GM23248 (cell line): ENCODE measurements at regions not wholly inside any gene's neighbourhood (a gene's known extent, or its start where the extent isn't known, plus 50 kb on each side); places are given as distances from the start of the nearest gene placed in this dataset.

Experiments
- DNase-seq: peaks from one replicate; pipeline ENCODE4 v3.0.0-alpha.2; 2015
- H2AFZ ChIP-seq: fragments of 200-600 bp; sonication (generic); 2 replicates; pipeline ENCODE4 v1.6.1; 2016; ENCODE audit warnings: antibody characterized with exemption
- H3F3A ChIP-seq: fragments of 200-600 bp; sonication (generic); 2 replicates; pipeline ENCODE4 v1.6.1; 2016; ENCODE audit warnings: mild to moderate bottlenecking, antibody characterized with exemption, mixed run types; ENCODE audit not compliant: insufficient read depth
- H3K27ac ChIP-seq: fragments of 200-600 bp; sonication (generic); 2 replicates; pipeline ENCODE4 v1.5.1; 2016; ENCODE audit warnings: mild to moderate bottlenecking
- H3K27me3 ChIP-seq: fragments of 200-600 bp; sonication (generic); replicated peaks from 2 replicates; pipeline ENCODE4 v1.6.1; 2016; ENCODE audit warnings: mild to moderate bottlenecking; ENCODE audit not compliant: insufficient read depth
- H3K36me3 ChIP-seq: fragments of 200-600 bp; sonication (generic); 2 replicates; pipeline ENCODE4 v1.6.1; 2016; ENCODE audit warnings: low read depth, mild to moderate bottlenecking
- H3K4me1 ChIP-seq: fragments of 200-600 bp; sonication (generic); 2 replicates; pipeline ENCODE4 v1.6.1; 2016; ENCODE audit warnings: mild to moderate bottlenecking; ENCODE audit not compliant: insufficient read depth
- H3K4me2 ChIP-seq: fragments of 200-600 bp; sonication (generic); one replicate; pipeline ENCODE4 v1.6.1; 2016; ENCODE audit warnings: mild to moderate bottlenecking; ENCODE audit not compliant: unreplicated experiment
- H3K4me3 ChIP-seq: fragments of 200-600 bp; sonication (generic); 2 replicates; pipeline ENCODE4 v1.5.1; 2016; ENCODE audit warnings: mild to moderate bottlenecking
- H3K79me2 ChIP-seq: fragments of 200-600 bp; sonication (generic); 2 replicates; pipeline ENCODE4 v1.6.1; 2016; ENCODE audit warnings: mild to moderate bottlenecking; ENCODE audit not compliant: insufficient read depth
- H3K9ac ChIP-seq: fragments of 200-600 bp; sonication (generic); 2 replicates; pipeline ENCODE4 v1.6.1; 2016; ENCODE audit warnings: mild to moderate bottlenecking
- H3K9me2 ChIP-seq: fragments of 200-600 bp; sonication (generic); 2 replicates; pipeline ENCODE4 v1.6.1; 2016; ENCODE audit warnings: mixed run types, mild to moderate bottlenecking, moderate library complexity; ENCODE audit not compliant: insufficient read depth
- H3K9me3 ChIP-seq: fragments of 200-600 bp; sonication (generic); one replicate; pipeline ENCODE4 v1.6.1; 2017; ENCODE audit warnings: low read depth
- H4K20me1 ChIP-seq: fragments of 200-600 bp; sonication (generic); 2 replicates; pipeline ENCODE4 v1.6.0; 2016; ENCODE audit not compliant: insufficient read depth
- EZH2 ChIP-seq: fragments of 200-600 bp; sonication (generic); IDR thresholded peaks from 2 replicates; pipeline ENCODE4 v1.6.1; 2018; ENCODE audit warnings: antibody characterized with exemption, mild to moderate bottlenecking; ENCODE audit not compliant: insufficient read depth, poor library complexity, severe bottlenecking
- EZH2phosphoT487 ChIP-seq: fragments of 200-600 bp; sonication (generic); IDR thresholded peaks from 2 replicates; pipeline ENCODE4 v1.6.1; 2018; ENCODE audit warnings: antibody characterized with exemption, moderate library complexity, mild to moderate bottlenecking, low read depth; ENCODE audit not compliant: insufficient read depth
- WGBS, 2 experiments: methylation state at CpG; one replicate each; pipeline ENCODE4 v1.1.6; 2015 to 2017; ENCODE audit warnings: low lambda C conversion rate in 2 of 2, low coverage in 1 of 2; ENCODE audit errors: missing lambda C conversion rate in 2 of 2; 5-methylcytosine and 5-hydroxymethylcytosine counted together
- in situ Hi-C: fragments of 300-500 bp; cut with MboI; formaldehyde crosslinking; loops from 2 replicates; pipeline ENCODE4 v1.15.0; 2020

GRCh38 chr9:17005056-17005823 lies 129.6 kb upstream of the CNTLN start:
- Histone ChIP-seq H3K4me2 (peak overlapping the region; percentile 89), H3K9me3 (no peaks in the 10 kb centered on the region), H3K9ac (peak overlapping the region; percentile 64), H3K79me2 (no peaks in the 10 kb centered on the region), H3K4me1 (peaks cover 26% of the 10 kb centered on the region), H3K4me3 (peak overlapping the region; percentile 66), H3K27me3 (no peaks in the 10 kb centered on the region), H3K36me3 (no peaks in the 10 kb centered on the region), H2AFZ (peak overlapping the region; percentile 84), H4K20me1 (no peaks in the 10 kb centered on the region), H3K9me2 (no peaks in the 10 kb centered on the region), H3F3A (peaks cover 36% of the 10 kb centered on the region), H3K27ac (peak overlapping the region; percentile 77)
- in situ Hi-C loops = no loop called here
- peak; percentile 89 for DNase-seq
- TF ChIP-seq EZH2 (no peak), EZH2phosphoT487 (no peak)
- WGBS, 2 experiments = 1 to 3% methylated on average over 12 of the region's 12 CpGs

DNA sequence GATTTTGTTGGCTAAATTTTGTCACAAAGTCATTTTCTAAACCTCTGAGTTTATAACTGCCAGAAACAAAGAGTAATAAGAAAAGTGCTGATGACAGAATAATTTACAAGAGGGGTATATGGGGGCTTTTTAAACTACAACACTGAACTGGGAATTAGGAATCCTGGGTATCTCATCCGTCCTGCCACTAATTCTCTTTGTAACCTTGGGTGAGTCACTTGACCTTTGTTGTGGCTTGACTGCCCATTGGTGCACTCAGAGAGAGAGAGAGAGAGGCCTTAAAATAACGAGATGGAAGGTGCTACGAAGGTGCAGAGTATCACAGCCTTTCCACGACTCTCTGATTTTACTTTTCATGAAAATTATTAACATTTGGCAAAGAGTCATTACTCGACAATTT lies 130.3 kb upstream of the CNTLN start:
- H2AFZ ChIP-seq = peak overlapping the region; percentile 84

GRCh38 chr9:17003576-17004240 lies 131.1 kb upstream of the CNTLN start:
- H4K20me1 ChIP-seq = no peaks in the 10 kb centered on the region
- WGBS, 2 experiments = 3 to 9% methylated on average over 1 of the region's 1 CpG
- H3F3A ChIP-seq = peaks cover 36% of the 10 kb centered on the region
- H3K9me2 ChIP-seq = no peaks in the 10 kb centered on the region
- H3K79me2 ChIP-seq = no peaks in the 10 kb centered on the region
- in situ Hi-C loops = no loop called here
- H2AFZ ChIP-seq = peak overlapping the region; percentile 84
- peak; percentile 92 for DNase-seq
- peaks cover 26% of the 10 kb centered on the region for H3K4me1 ChIP-seq
- TF ChIP-seq EZH2 = no peak
- no peak for TF ChIP-seq EZH2phosphoT487
- H3K27me3 ChIP-seq = no peaks in the 10 kb centered on the region
- peak overlapping the region; percentile 66 for H3K4me3 ChIP-seq
- peak overlapping the region; percentile 64 for H3K9ac ChIP-seq
- no peaks in the 10 kb centered on the region for H3K36me3 ChIP-seq
- peak overlapping the region; percentile 89 for H3K4me2 ChIP-seq
- H3K27ac ChIP-seq = peak overlapping the region; percentile 77
- no peaks in the 10 kb centered on the region for H3K9me3 ChIP-seq

More for the DNA sequence above, 130.3 kb upstream of the CNTLN start:
- 35 to 37% methylated on average over 5 of the region's 5 CpGs for WGBS, 2 experiments
- H3K4me2 ChIP-seq = peak overlapping the region; percentile 89
- no peaks in the 10 kb centered on the region for H3K79me2 ChIP-seq
- no peaks in the 10 kb centered on the region for H3K9me2 ChIP-seq
- H3K36me3 ChIP-seq = no peaks in the 10 kb centered on the region
- peak; percentile 57 for DNase-seq
- peaks cover 26% of the 10 kb centered on the region for H3K4me1 ChIP-seq
- TF ChIP-seq EZH2phosphoT487 (no peak), EZH2 (no peak)
- no peaks in the 10 kb centered on the region for H3K9me3 ChIP-seq
- peak overlapping the region; percentile 66 for H3K4me3 ChIP-seq
- peaks cover 36% of the 10 kb centered on the region for H3F3A ChIP-seq
- peak overlapping the region; percentile 64 for H3K9ac ChIP-seq
- peak overlapping the region; percentile 77 for H3K27ac ChIP-seq
- in situ Hi-C loops = no loop called here
- no peaks in the 10 kb centered on the region for H4K20me1 ChIP-seq
- no peaks in the 10 kb centered on the region for H3K27me3 ChIP-seq

- no peak for TF ChIP-seq EZH2
- TF ChIP-seq EZH2phosphoT487 = no peak
- H3K36me3 ChIP-seq = no peaks in the 10 kb centered on the region
- WGBS, 2 experiments = 72 to 86% methylated on average over 2 of the region's 2 CpGs
- H4K20me1 ChIP-seq = no peaks in the 10 kb centered on the region
- H3K9ac ChIP-seq = no peak overlapping the region
- H3K9me3 ChIP-seq = peaks cover 5% of the 10 kb centered on the region
- no peak overlapping the region for H3K4me3 ChIP-seq
- no peaks in the 10 kb centered on the region for H3K9me2 ChIP-seq
- H2AFZ ChIP-seq = no peak overlapping the region
- DNase-seq = no peak
- H3K79me2 ChIP-seq = no peaks in the 10 kb centered on the region
- peaks cover 6% of the 10 kb centered on the region for H3K4me1 ChIP-seq
- no peak overlapping the region for H3K4me2 ChIP-seq
- H3F3A ChIP-seq = 0 out of 2 replicates have a peak, but pooled peaks cover 7% of the 10 kb centered on the region
- in situ Hi-C loops = no loop called here
- H3K27me3 ChIP-seq = no peaks in the 10 kb centered on the region
- H3K27ac ChIP-seq = no peak overlapping the region
Observed at GRCh38 chr9:16996901-16997491, 126.5 kb upstream of the BNC2 start.
